GM12878 (cell line): ENCODE measurements at regions not wholly inside any gene's neighbourhood (a gene's known extent, or its start where the extent isn't known, plus 50 kb on each side); places are given as distances from the start of the nearest gene placed in this dataset.

Experiments used
- ATAC-seq: fragments of 200-7000 bp; cut with Tn5 transposase; 3 replicates; pipeline ENCODE4 v1.9.1; 2020; ENCODE audit warnings: mild to moderate bottlenecking, moderate library complexity
- BruUV-seq: library from RNA; stranded (reverse); fragments of 400-500 nt; replicated peaks from 2 replicates; lab custom pipeline; 2021; lab: Mats Ljungman, UMichigan
- CTCF ChIA-PET: fragments of 300-600 bp; sonication (Branson Sonifier 250); formaldehyde crosslinking; extraction: SDS; loops from one replicate; lab custom pipeline; 2021; ENCODE audit warnings: inconsistent platforms; lab: Yijun Ruan, JAX
- POLR2A ChIA-PET: fragments of 350-600 bp; formaldehyde crosslinking; extraction: SDS; loops from one replicate; lab custom pipeline; 2021; ENCODE audit warnings: inconsistent platforms; lab: Charles Lee
- RAD21 ChIA-PET: fragments of 300-600 bp; sonication (Branson Sonifier 250); formaldehyde crosslinking; loops from one replicate; lab custom pipeline; 2023; ENCODE audit warnings: antibody characterized with exemption; ENCODE audit not compliant: unreplicated experiment; lab: Charles Lee
- SMC1A ChIA-PET: fragments of 300-600 bp; sonication (Branson Sonifier 250); formaldehyde crosslinking; loops from one replicate; lab custom pipeline; 2023; ENCODE audit not compliant: unreplicated experiment, uncharacterized antibody; lab: Charles Lee
- DNase-seq: peaks from one replicate; pipeline ENCODE4 v3.0.0-alpha.2; 2011; ENCODE audit warnings: low read depth, low spot score
- FAIRE-seq: peaks from 3 replicates; lab custom pipeline; 2011; peaks lifted over from hg19 to GRCh38; lab: Jason Lieb, UNC
- H2AFZ ChIP-seq: 2 replicates; pipeline ENCODE4 v1.6.0; 2011; ENCODE audit warnings: low read depth, low read length, control low read depth; ENCODE audit not compliant: control insufficient read depth
- H3K27ac ChIP-seq: 2 replicates; pipeline ENCODE4 v1.5.1; 2011; ENCODE audit warnings: control low read depth; ENCODE audit not compliant: control insufficient read depth, insufficient read depth
- H3K27me3 ChIP-seq, 2 experiments: replicated peaks in 1 of 2; 2 replicates each; pipeline versions ENCODE4 v1.6.0 to v1.6.1; 2011; ENCODE audit warnings: low read length in 1 of 2; ENCODE audit not compliant: control insufficient read depth in 2 of 2, insufficient read depth in 2 of 2
- H3K36me3 ChIP-seq, 2 experiments: 2 replicates each; pipeline ENCODE4 v1.5.1; 2011; ENCODE audit warnings: low read length in 1 of 2; ENCODE audit not compliant: control insufficient read depth in 2 of 2, insufficient read depth in 2 of 2
- H3K4me1 ChIP-seq: 2 replicates; pipeline ENCODE4 v1.6.1; 2011; ENCODE audit warnings: mild to moderate bottlenecking, low read length, moderate library complexity, mixed read lengths; ENCODE audit not compliant: control insufficient read depth, insufficient read depth
- H3K4me2 ChIP-seq: 2 replicates; pipeline ENCODE4 v1.6.0; 2011; ENCODE audit warnings: control low read depth; ENCODE audit not compliant: control insufficient read depth, insufficient read depth
- H3K4me3 ChIP-seq: fragments of 200-600 bp; sonication (generic); 2 replicates; pipeline ENCODE4 v1.5.1; 2016
- H3K79me2 ChIP-seq: 2 replicates; pipeline ENCODE4 v1.6.0; 2011; ENCODE audit warnings: low read length; ENCODE audit not compliant: control insufficient read depth, insufficient read depth
- H3K9ac ChIP-seq: 2 replicates; pipeline ENCODE4 v1.8.0; 2011; ENCODE audit warnings: low read length, control low read depth, mixed read lengths; ENCODE audit not compliant: control insufficient read depth, insufficient read depth
- H3K9me3 ChIP-seq: replicated peaks from 3 replicates; pipeline ENCODE4 v1.5.1; 2011; ENCODE audit warnings: mild to moderate bottlenecking, low read length; ENCODE audit not compliant: control insufficient read depth, insufficient read depth
- H4K20me1 ChIP-seq: 2 replicates; pipeline ENCODE4 v1.6.0; 2011; ENCODE audit not compliant: control insufficient read depth, insufficient read depth
- BRCA1 ChIP-seq: IDR thresholded peaks from 2 replicates; pipeline ENCODE4 v1.6.1; 2011; ENCODE audit warnings: low read depth, low read length, improper control_type of control experiment
- DPF2 ChIP-seq: fragments of 450-650 bp; IDR thresholded peaks from 2 replicates; pipeline ENCODE4 v1.6.1; 2017; ENCODE audit warnings: mild to moderate bottlenecking
- EP300 ChIP-seq, 2 experiments: fragments of 150-350 bp in 1 of 2; IDR thresholded peaks; 2 replicates each; pipeline ENCODE4 v1.6.1; 2011 to 2012; ENCODE audit warnings: low read depth in 2 of 2, low read length in 2 of 2, borderline replicate concordance in 1 of 2, improper control_type of control experiment in 1 of 2, inconsistent platforms in 1 of 2; ENCODE audit not compliant: control insufficient read depth in 1 of 2
- JUND ChIP-seq: IDR thresholded peaks from 2 replicates; pipeline ENCODE4 v1.6.1; 2012; ENCODE audit warnings: low read depth, mild to moderate bottlenecking, low read length, improper control_type of control experiment, moderate library complexity
- KDM1A ChIP-seq: fragments of 200-600 bp; sonication (generic); IDR thresholded peaks from 2 replicates; pipeline ENCODE4 v1.6.1; 2016; ENCODE audit warnings: borderline replicate concordance
- NFYB ChIP-seq: IDR thresholded peaks from 2 replicates; pipeline ENCODE4 v1.6.1; 2011; ENCODE audit warnings: low read depth, mild to moderate bottlenecking, low read length, improper control_type of control experiment, moderate library complexity; ENCODE audit not compliant: insufficient read depth
- SIN3A ChIP-seq: IDR thresholded peaks from 2 replicates; pipeline ENCODE4 v1.6.1; 2012; ENCODE audit warnings: low read depth, low read length, improper control_type of control experiment
- SMC3 ChIP-seq: IDR thresholded peaks from 2 replicates; pipeline ENCODE4 v1.6.1; 2011; ENCODE audit warnings: low read length, improper control_type of control experiment, borderline replicate concordance
- SP1 ChIP-seq: IDR thresholded peaks from one replicate; pipeline ENCODE4 v1.6.1; 2011; ENCODE audit warnings: low read depth, low read length
- SREBF2 ChIP-seq: IDR thresholded peaks from 2 replicates; pipeline ENCODE4 v1.6.1; 2012; ENCODE audit warnings: mild to moderate bottlenecking, low read length
- TCF12 ChIP-seq: IDR thresholded peaks from 2 replicates; pipeline ENCODE4 v1.6.1; 2011; ENCODE audit warnings: low read depth, mild to moderate bottlenecking, low read length
- YBX1 ChIP-seq: fragments of 450-650 bp; IDR thresholded peaks from 2 replicates; pipeline ENCODE4 v1.6.1; 2016; ENCODE audit warnings: antibody characterized with exemption
- ZNF687 ChIP-seq: fragments of 450-650 bp; IDR thresholded peaks from 2 replicates; pipeline ENCODE4 v1.6.1; 2017; ENCODE audit warnings: mild to moderate bottlenecking, moderate library complexity
- ZSCAN29 ChIP-seq: fragments of 450-650 bp; IDR thresholded peaks from 2 replicates; pipeline ENCODE4 v1.6.1; 2017; ENCODE audit warnings: mild to moderate bottlenecking, moderate library complexity
- WGBS: methylation state at CpG from one replicate; pipeline ENCODE4 v1.1.6; 2016; ENCODE audit warnings: low lambda C conversion rate; ENCODE audit not compliant: insufficient replicate concordance, insufficient coverage; ENCODE audit errors: missing lambda C conversion rate; 5-methylcytosine and 5-hydroxymethylcytosine counted together
- in situ Hi-C: fragments of 300-500 bp; cut with MboI; formaldehyde crosslinking; loops from 9 replicates; pipeline ENCODE4 v1.14.3; 2018; ENCODE audit warnings: mixed read lengths
- intact Hi-C: fragments of 100-400 bp; cut with micrococcal nuclease; formaldehyde crosslinking; loops from one replicate; pipeline ENCODE4 v1.14.2; 2022; ENCODE audit not compliant: unreplicated experiment

- ChIA-PET CTCF (no interaction called here), SMC1A (no interaction called here), RAD21 (no interaction called here), POLR2A (no interaction called here)
- no peak overlapping the region for H3K9ac ChIP-seq
- FAIRE-seq: no peak
- H3K9me3 ChIP-seq: no peaks in the 10 kb centered on the region
- no peaks in the 10 kb centered on the region for H3K27me3 ChIP-seq
- intact Hi-C loops: no loop called here
- DNase-seq: no peak
- BruUV-seq: no TSS peak
- no peaks in the 10 kb centered on the region for H3K4me1 ChIP-seq
- no peaks in the 10 kb centered on the region for H3K79me2 ChIP-seq
- in situ Hi-C loops: no loop called here
- ATAC-seq: no peak
- H3K27ac ChIP-seq: no peak overlapping the region
- 37% methylated on average over 6 of the region's 6 CpGs for WGBS
- TF ChIP-seq ZSCAN29: no peak
- H4K20me1 ChIP-seq: no peaks in the 10 kb centered on the region
- H3K4me3 ChIP-seq: no peak overlapping the region
- no peak overlapping the region for H2AFZ ChIP-seq
- H3K36me3 ChIP-seq: no peaks in the 10 kb centered on the region
- no peak overlapping the region for H3K4me2 ChIP-seq
Observed at GRCh38 chr15:98124581-98124980, 164.1 kb downstream of the ARRDC4 start.

GRCh38 chr15:98126326-98127085, 166.0 kb downstream of the ARRDC4 start:
- intact Hi-C loops: no loop called here
- H3K4me1 ChIP-seq: no peaks in the 10 kb centered on the region
- in situ Hi-C loops: no loop called here
- FAIRE-seq (no peak), DNase-seq (no peak), ATAC-seq (no peak)
- H3K27ac ChIP-seq: no peak overlapping the region
- no peak overlapping the region for H3K4me2 ChIP-seq
- ChIA-PET SMC1A (no interaction called here), RAD21 (no interaction called here), CTCF (no interaction called here), POLR2A (no interaction called here)
- H3K27me3 ChIP-seq: no peaks in the 10 kb centered on the region
- H3K79me2 ChIP-seq: no peaks in the 10 kb centered on the region
- H2AFZ ChIP-seq: no peak overlapping the region
- no peak overlapping the region for H3K4me3 ChIP-seq
- H3K9ac ChIP-seq: no peak overlapping the region
- no peaks in the 10 kb centered on the region for H3K9me3 ChIP-seq
- no peaks in the 10 kb centered on the region for H4K20me1 ChIP-seq
- H3K36me3 ChIP-seq: no peaks in the 10 kb centered on the region
- BruUV-seq: no TSS peak
- WGBS: 11% methylated on average over 8 of the region's 8 CpGs
- no peak for TF ChIP-seq BRCA1
- TF ChIP-seq EP300 (IDR thresholded peaks at IDR 0.05; ENCODE audit: borderline replicate concordance in 1 of 2, control insufficient read depth in 1 of 2, low read depth in 2 of 2, low read length in 2 of 2): no peak
- no peak for TF ChIP-seq DPF2
- no peak for TF ChIP-seq SMC3
- TF ChIP-seq SP1: no peak
- TF ChIP-seq ZNF687: no peak
- no peak for TF ChIP-seq SIN3A
- TF ChIP-seq SREBF2: no peak
- no peak for TF ChIP-seq YBX1
- no peak for TF ChIP-seq TCF12
- TF ChIP-seq KDM1A: no peak
- TF ChIP-seq JUND: no peak
- no peak for TF ChIP-seq NFYB
